ENCODE measurements at regions not wholly inside any gene's neighbourhood (a gene's known extent, or its start where the extent isn't known, plus 50 kb on each side); places are given as distances from the start of the nearest gene placed in this dataset.

DNA sequence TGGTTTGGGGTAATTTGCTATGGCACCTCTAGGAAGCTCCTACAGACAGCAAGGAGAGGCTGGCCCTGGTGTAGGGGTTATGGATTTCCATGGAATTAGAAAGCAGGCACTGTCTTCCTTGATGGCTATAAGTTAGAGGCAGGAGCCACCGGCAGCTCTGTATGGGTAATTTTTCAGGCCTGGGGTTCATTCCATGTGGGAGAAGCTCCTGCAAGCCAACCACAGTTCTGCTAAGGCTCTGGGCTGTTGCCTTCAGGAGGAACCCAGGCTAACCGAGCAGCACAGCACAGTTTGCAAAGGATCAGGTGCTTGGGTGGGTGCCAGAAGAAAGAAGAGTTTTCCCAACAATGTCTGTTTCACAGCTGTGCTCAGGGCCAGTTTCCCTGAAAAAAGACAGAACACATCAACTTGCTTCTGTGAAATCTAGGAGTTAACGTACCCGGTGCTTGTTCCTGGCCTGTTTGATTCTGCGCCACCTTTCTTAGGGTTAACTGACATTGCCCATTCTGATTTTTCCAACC, 162.8 kb upstream of the MYLIP start:
- intact Hi-C loops (cut with micrococcal nuclease; ENCODE audit: unreplicated experiment) = no loop called here
- TF ChIP-seq, protein P1, sequence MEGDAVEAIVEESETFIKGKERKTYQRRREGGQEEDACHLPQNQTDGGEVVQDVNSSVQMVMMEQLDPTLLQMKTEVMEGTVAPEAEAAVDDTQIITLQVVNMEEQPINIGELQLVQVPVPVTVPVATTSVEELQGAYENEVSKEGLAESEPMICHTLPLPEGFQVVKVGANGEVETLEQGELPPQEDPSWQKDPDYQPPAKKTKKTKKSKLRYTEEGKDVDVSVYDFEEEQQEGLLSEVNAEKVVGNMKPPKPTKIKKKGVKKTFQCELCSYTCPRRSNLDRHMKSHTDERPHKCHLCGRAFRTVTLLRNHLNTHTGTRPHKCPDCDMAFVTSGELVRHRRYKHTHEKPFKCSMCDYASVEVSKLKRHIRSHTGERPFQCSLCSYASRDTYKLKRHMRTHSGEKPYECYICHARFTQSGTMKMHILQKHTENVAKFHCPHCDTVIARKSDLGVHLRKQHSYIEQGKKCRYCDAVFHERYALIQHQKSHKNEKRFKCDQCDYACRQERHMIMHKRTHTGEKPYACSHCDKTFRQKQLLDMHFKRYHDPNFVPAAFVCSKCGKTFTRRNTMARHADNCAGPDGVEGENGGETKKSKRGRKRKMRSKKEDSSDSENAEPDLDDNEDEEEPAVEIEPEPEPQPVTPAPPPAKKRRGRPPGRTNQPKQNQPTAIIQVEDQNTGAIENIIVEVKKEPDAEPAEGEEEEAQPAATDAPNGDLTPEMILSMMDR (IDR thresholded peaks at IDR 0.05) = no peak
- TF ChIP-seq POLR2AphosphoS5 (IDR thresholded peaks at IDR 0.05; ENCODE audit: low read depth, low read length) (no peak), TCF7L2 (IDR thresholded peaks at IDR 0.05; ENCODE audit: low read depth, low read length) (no peak), SIN3A (IDR thresholded peaks at IDR 0.05; ENCODE audit: borderline replicate concordance, insufficient read depth, low read depth, low read length) (no peak)
- TF ChIP-seq, protein P2, sequence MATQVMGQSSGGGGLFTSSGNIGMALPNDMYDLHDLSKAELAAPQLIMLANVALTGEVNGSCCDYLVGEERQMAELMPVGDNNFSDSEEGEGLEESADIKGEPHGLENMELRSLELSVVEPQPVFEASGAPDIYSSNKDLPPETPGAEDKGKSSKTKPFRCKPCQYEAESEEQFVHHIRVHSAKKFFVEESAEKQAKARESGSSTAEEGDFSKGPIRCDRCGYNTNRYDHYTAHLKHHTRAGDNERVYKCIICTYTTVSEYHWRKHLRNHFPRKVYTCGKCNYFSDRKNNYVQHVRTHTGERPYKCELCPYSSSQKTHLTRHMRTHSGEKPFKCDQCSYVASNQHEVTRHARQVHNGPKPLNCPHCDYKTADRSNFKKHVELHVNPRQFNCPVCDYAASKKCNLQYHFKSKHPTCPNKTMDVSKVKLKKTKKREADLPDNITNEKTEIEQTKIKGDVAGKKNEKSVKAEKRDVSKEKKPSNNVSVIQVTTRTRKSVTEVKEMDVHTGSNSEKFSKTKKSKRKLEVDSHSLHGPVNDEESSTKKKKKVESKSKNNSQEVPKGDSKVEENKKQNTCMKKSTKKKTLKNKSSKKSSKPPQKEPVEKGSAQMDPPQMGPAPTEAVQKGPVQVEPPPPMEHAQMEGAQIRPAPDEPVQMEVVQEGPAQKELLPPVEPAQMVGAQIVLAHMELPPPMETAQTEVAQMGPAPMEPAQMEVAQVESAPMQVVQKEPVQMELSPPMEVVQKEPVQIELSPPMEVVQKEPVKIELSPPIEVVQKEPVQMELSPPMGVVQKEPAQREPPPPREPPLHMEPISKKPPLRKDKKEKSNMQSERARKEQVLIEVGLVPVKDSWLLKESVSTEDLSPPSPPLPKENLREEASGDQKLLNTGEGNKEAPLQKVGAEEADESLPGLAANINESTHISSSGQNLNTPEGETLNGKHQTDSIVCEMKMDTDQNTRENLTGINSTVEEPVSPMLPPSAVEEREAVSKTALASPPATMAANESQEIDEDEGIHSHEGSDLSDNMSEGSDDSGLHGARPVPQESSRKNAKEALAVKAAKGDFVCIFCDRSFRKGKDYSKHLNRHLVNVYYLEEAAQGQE (IDR thresholded peaks at IDR 0.05; ENCODE audit: insufficient read depth in 1 of 2, low read depth in 2 of 2, low read length in 1 of 2) = no peak
- DNase-seq (ENCODE audit: low read depth, low spot score) = no peak
- no TSS peak for BruUV-seq (replicated peaks)
- in situ Hi-C loops (cut with HindIII; ENCODE audit: low pct_unique_long_range_greater_than_20kb, low sequenced_read_pairs) = no loop called here
- no peak for ATAC-seq
- no peaks in the 10 kb centered on the region for H3K36me3 ChIP-seq (ENCODE audit: control insufficient read depth, insufficient read depth, low read length)
- H3K9me3 ChIP-seq (ENCODE audit: control insufficient read depth, insufficient read depth, low read depth, low read length) = no peaks in the 10 kb centered on the region
- no peaks in the 10 kb centered on the region for H3K4me1 ChIP-seq (ENCODE audit: control insufficient read depth, insufficient read depth, low read length)
- CTCF ChIA-PET = no interaction called here
- no peaks in the 10 kb centered on the region; the same call in 1 of the 2 replicates for H3K27me3 ChIP-seq (ENCODE audit: control insufficient read depth, insufficient read depth, low read length)
- no peak overlapping the region for H3K27ac ChIP-seq (ENCODE audit: low read length)
- POLR2A ChIA-PET = no interaction called here
- H3K4me3 ChIP-seq (ENCODE audit: low read depth in 2 of 2, low read length in 2 of 2) = no peak overlapping the region

DNA sequence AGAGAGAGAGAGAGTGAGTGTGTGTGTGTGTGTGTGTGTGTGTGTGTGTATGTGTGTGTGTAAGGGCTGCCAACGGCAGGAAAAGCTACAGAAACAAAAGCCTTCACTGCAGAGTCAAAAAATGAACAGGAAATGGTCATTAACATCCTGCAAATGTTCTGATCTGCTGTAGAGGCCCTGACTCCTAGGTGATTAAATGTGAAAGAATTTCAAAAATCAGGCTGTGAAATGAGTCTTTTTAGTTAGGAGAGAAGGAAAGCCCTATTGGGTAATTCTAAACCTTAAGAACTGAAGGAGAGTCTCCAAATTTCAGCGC, 166.5 kb upstream of the MYLIP start:
- Histone ChIP-seq H3K4me1 (ENCODE audit: control insufficient read depth, insufficient read depth, low read length) (no peaks in the 10 kb centered on the region), H3K27ac (ENCODE audit: low read length) (no peak overlapping the region), H3K36me3 (ENCODE audit: control insufficient read depth, insufficient read depth, low read length) (no peaks in the 10 kb centered on the region), H3K9me3 (ENCODE audit: control insufficient read depth, insufficient read depth, low read depth, low read length) (no peaks in the 10 kb centered on the region), H3K4me3 (ENCODE audit: low read depth in 2 of 2, low read length in 2 of 2) (no peak overlapping the region), H3K27me3 (ENCODE audit: control insufficient read depth, insufficient read depth, low read length) (no peaks in the 10 kb centered on the region; the same call in 1 of the 2 replicates)
- in situ Hi-C loops (cut with HindIII; ENCODE audit: low pct_unique_long_range_greater_than_20kb, low sequenced_read_pairs) (no loop called here), intact Hi-C loops (cut with micrococcal nuclease; ENCODE audit: unreplicated experiment) (no loop called here)
- CTCF ChIA-PET = no interaction called here
- no peak for ATAC-seq
- TF ChIP-seq, protein P1 (IDR thresholded peaks at IDR 0.05) = no peak
- TF ChIP-seq TCF7L2 (IDR thresholded peaks at IDR 0.05; ENCODE audit: low read depth, low read length) (no peak), SIN3A (IDR thresholded peaks at IDR 0.05; ENCODE audit: borderline replicate concordance, insufficient read depth, low read depth, low read length) (no peak), POLR2AphosphoS5 (IDR thresholded peaks at IDR 0.05; ENCODE audit: low read depth, low read length) (no peak)
- TF ChIP-seq, protein P2 (IDR thresholded peaks at IDR 0.05; ENCODE audit: insufficient read depth in 1 of 2, low read depth in 2 of 2, low read length in 1 of 2) = no peak
- no peak for DNase-seq (ENCODE audit: low read depth, low spot score)
- POLR2A ChIA-PET = no interaction called here
- no TSS peak for BruUV-seq (replicated peaks)

All from Panc1 (cell line).